ENCODE measurements at regions not wholly inside any gene's neighbourhood (a gene's known extent, or its start where the extent isn't known, plus 50 kb on each side); places are given as distances from the start of the nearest gene placed in this dataset.

DNA sequence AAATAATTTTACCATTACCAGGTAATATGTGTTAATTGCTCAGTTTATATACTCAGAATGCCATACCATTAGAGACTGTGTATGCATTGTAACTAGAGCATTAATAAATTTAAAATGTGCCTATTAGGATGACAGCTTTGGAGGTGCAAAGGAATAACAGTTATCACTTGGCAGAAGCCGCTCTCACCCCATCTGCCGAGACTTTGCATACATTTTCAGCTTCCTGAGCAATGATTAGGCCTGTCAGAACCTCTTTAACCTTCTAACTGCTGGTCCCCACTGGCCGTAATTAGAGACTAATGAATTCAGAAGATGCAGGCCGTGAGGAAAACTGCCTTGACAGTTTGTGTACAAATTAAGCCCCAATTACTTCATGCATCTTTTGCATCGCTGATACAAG lies 158.0 kb upstream of the PROX1 start:
- Histone ChIP-seq H3K27ac (ENCODE audit: low read depth, low read length, poor library complexity, severe bottlenecking) (no peak overlapping the region), H3K79me2 (ENCODE audit: insufficient read depth, low read depth, low read length) (no peaks in the 10 kb centered on the region), H4K20me1 (ENCODE audit: insufficient read depth, low read length) (no peaks in the 10 kb centered on the region), H3K4me1 (ENCODE audit: insufficient read depth, low read length, poor library complexity, severe bottlenecking) (no peaks in the 10 kb centered on the region), H2AFZ (ENCODE audit: low read length) (no peak overlapping the region), H3K4me3 (ENCODE audit: low read depth, low read length, poor library complexity, severe bottlenecking) (no peak overlapping the region), H3K36me3 (ENCODE audit: insufficient read depth, low read length) (no peaks in the 10 kb centered on the region), H3K4me2 (ENCODE audit: low read length) (no peak overlapping the region), H3K9me2 (ENCODE audit: insufficient read depth, low read length) (no peaks in the 10 kb centered on the region), H3K9me3 (ENCODE audit: low read length) (no peaks in the 10 kb centered on the region)
- no TSS peak for BruUV-seq (replicated peaks)
- TF ChIP-seq, protein P1, sequence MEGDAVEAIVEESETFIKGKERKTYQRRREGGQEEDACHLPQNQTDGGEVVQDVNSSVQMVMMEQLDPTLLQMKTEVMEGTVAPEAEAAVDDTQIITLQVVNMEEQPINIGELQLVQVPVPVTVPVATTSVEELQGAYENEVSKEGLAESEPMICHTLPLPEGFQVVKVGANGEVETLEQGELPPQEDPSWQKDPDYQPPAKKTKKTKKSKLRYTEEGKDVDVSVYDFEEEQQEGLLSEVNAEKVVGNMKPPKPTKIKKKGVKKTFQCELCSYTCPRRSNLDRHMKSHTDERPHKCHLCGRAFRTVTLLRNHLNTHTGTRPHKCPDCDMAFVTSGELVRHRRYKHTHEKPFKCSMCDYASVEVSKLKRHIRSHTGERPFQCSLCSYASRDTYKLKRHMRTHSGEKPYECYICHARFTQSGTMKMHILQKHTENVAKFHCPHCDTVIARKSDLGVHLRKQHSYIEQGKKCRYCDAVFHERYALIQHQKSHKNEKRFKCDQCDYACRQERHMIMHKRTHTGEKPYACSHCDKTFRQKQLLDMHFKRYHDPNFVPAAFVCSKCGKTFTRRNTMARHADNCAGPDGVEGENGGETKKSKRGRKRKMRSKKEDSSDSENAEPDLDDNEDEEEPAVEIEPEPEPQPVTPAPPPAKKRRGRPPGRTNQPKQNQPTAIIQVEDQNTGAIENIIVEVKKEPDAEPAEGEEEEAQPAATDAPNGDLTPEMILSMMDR (conservative IDR thresholded peaks at IDR 0.05; ENCODE audit: low read length), result no peak
- ChIA-PET CTCF (ENCODE audit: unreplicated experiment) (no interaction called here), POLR2A (no interaction called here)
- intact Hi-C loops (cut with micrococcal nuclease; ENCODE audit: unreplicated experiment), result no loop called here
- DNase-seq (ENCODE audit: low spot score), result no peak

DNA sequence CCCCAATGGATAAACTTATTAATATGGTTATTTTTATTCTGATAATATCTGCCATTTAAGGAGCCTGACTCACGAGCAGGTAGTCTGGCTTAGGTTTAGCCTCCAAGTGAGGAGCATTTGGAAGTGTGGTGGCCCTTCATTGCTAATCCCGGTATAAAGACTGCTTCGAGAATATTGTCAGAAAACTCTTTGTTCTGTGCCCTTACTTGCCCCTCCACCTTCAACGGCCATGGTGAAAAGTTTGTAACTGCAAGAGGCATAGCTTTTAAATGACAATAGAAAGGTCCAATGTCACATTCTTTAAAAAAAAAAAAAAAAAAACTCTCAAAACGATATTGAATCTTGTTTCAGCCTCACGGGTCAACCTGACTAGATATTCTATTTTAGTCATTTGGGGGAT lies 157.4 kb upstream of the PROX1 start:
- Histone ChIP-seq H3K36me3 (ENCODE audit: insufficient read depth, low read length) (no peaks in the 10 kb centered on the region), H3K4me1 (ENCODE audit: insufficient read depth, low read length, poor library complexity, severe bottlenecking) (no peaks in the 10 kb centered on the region), H3K9me3 (ENCODE audit: low read length) (no peaks in the 10 kb centered on the region), H4K20me1 (ENCODE audit: insufficient read depth, low read length) (no peaks in the 10 kb centered on the region), H3K27ac (ENCODE audit: low read depth, low read length, poor library complexity, severe bottlenecking) (no peak overlapping the region), H2AFZ (ENCODE audit: low read length) (no peak overlapping the region), H3K4me3 (ENCODE audit: low read depth, low read length, poor library complexity, severe bottlenecking) (no peak overlapping the region), H3K4me2 (ENCODE audit: low read length) (no peak overlapping the region), H3K79me2 (ENCODE audit: insufficient read depth, low read depth, low read length) (no peaks in the 10 kb centered on the region), H3K9me2 (ENCODE audit: insufficient read depth, low read length) (no peaks in the 10 kb centered on the region)
- POLR2A ChIA-PET, result no interaction called here
- CTCF ChIA-PET (ENCODE audit: unreplicated experiment), result no interaction called here
- no peak for DNase-seq (ENCODE audit: low spot score)
- no TSS peak for BruUV-seq (replicated peaks)
- intact Hi-C loops (cut with micrococcal nuclease; ENCODE audit: unreplicated experiment), result no loop called here
- TF ChIP-seq, protein P1 (conservative IDR thresholded peaks at IDR 0.05; ENCODE audit: low read length), result no peak

DNA sequence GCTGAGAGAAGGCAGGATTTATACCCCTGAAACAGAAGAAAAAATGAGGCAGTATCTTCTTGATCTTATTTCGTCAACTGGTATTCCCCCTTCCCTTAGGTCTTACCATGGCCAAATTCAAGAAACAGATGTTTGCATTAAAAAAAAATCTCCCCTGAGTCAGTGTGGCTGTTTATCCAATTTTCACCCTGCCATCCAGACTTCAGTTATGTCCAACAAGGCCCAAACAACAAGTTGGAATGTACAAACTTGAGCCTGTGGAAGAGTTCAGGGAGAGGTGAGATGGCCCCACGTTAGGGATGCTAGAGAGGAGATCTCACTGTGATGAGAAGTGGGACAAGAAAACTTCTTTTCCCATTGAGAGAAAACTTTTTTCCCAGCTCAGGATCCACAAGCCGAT lies 147.2 kb upstream of the PROX1 start:
- Histone ChIP-seq H2AFZ (ENCODE audit: low read length) (no peak overlapping the region), H3K9me2 (ENCODE audit: insufficient read depth, low read length) (no peaks in the 10 kb centered on the region)
- POLR2A ChIA-PET, result no interaction called here

More for the DNA sequence above, 147.2 kb upstream of the PROX1 start:
- intact Hi-C loops (cut with micrococcal nuclease; ENCODE audit: unreplicated experiment), result no loop called here
- CTCF ChIA-PET (ENCODE audit: unreplicated experiment), result no interaction called here
- DNase-seq (ENCODE audit: low spot score), result no peak
- TF ChIP-seq, protein P1 (conservative IDR thresholded peaks at IDR 0.05; ENCODE audit: low read length), result no peak
- H3K27ac ChIP-seq (ENCODE audit: low read depth, low read length, poor library complexity, severe bottlenecking), result no peak overlapping the region
- no peaks in the 10 kb centered on the region for H3K79me2 ChIP-seq (ENCODE audit: insufficient read depth, low read depth, low read length)
- H3K4me2 ChIP-seq (ENCODE audit: low read length), result no peak overlapping the region
- H3K36me3 ChIP-seq (ENCODE audit: insufficient read depth, low read length), result no peaks in the 10 kb centered on the region
- H3K4me1 ChIP-seq (ENCODE audit: insufficient read depth, low read length, poor library complexity, severe bottlenecking), result no peaks in the 10 kb centered on the region
- H3K4me3 ChIP-seq (ENCODE audit: low read depth, low read length, poor library complexity, severe bottlenecking), result no peak overlapping the region
- BruUV-seq (replicated peaks), result no TSS peak
- H3K9me3 ChIP-seq (ENCODE audit: low read length), result no peaks in the 10 kb centered on the region
- no peaks in the 10 kb centered on the region for H4K20me1 ChIP-seq (ENCODE audit: insufficient read depth, low read length)
